NCI-H526 treated with DMSO at 0.1 percent for 48 hours (cell line): ENCODE measurements at regions not wholly inside any gene's neighbourhood (a gene's known extent, or its start where the extent isn't known, plus 50 kb on each side); places are given as distances from the start of the nearest gene placed in this dataset.
"Not testable (repeated sequence)": the region's sequence is repeated elsewhere in the genome, so short reads cannot be mapped to it uniquely, and the experiment has no call there.

ENCODE experiments used
- DNase-seq: peaks from one replicate; lab custom pipeline; 2025; lab: John Stamatoyannopoulos, UW

GRCh38 chr7:126177782-126178181, 1075.0 kb downstream of the GRM8 start:
- DNase-seq = no peak

- DNase-seq = no peak
These were observed 1086.1 kb downstream of the GRM8 start for GRCh38 chr7:126166645-126167044.

- DNase-seq = no peak
These were observed 1089.1 kb downstream of the GRM8 start for GRCh38 chr7:126163647-126164046.

- DNase-seq = no peak
These were observed 1095.3 kb downstream of the GRM8 start for GRCh38 chr7:126157391-126157790.

- DNase-seq = no peak
These were observed 1102.3 kb downstream of the GRM8 start for GRCh38 chr7:126150278-126150958.

- no peak for DNase-seq
These were observed 1111.8 kb downstream of the GRM8 start for GRCh38 chr7:126140858-126141466.

GRCh38 chr7:126119981-126120380, 1132.8 kb downstream of the GRM8 start:
- no peak for DNase-seq

DNA sequence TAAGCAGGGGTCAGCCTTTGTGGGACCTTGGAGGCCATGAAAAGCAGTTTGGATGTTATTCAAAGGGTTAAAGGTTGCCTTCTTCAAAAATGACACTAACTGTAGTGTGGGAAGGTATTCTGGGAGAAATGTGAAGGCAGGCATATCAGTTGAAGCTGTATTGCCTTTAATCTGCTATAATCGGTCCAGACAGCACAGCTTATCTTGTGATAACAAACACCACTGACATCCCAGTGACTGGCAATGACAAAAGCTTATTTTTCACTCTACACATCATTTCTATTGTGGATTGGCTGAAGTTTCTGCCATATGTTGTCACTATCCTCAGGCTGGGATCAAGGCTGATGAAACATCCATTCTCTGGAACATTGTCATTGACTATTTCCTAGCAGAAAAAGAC, 1149.2 kb downstream of the GRM8 start:
- DNase-seq = no peak

DNA sequence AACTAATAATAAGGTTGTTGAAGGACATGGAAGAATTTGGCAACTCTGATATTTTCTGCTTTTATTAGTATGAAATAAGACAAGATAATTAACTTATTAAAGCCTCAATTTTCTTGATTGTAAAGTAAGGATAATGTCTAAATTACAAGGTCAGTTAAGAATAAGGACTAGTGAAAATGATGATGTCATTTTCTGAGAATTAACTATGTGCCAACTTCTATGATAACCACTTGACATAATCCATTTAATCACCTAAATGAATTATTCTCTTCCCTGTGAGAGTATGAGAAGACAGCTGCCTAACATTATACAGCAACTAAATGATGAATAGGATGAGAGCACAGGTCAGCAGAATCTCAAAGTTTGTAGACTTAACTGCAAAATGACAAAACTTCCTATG, 1153.4 kb upstream of the POT1 start:
- DNase-seq = no peak

DNA sequence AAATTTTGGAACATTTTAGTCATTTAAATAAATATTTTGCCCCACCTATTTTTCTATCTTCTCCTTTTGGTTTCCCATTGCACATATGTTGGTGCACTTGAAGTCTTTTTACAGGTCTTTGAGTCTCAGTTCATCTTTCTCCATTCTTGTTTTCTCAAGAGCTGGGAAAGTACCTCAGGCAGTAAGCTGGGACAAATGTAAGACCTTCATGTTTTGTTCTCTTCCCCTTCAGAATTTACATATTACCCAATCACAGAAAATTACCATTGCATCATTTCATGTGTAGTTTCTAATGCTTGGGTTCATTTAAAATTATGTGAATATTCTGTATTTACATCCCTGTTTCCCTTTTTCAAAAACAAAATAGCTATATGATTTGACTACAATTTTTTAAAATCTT, 1150.0 kb upstream of the POT1 start:
- DNase-seq = no peak

DNA sequence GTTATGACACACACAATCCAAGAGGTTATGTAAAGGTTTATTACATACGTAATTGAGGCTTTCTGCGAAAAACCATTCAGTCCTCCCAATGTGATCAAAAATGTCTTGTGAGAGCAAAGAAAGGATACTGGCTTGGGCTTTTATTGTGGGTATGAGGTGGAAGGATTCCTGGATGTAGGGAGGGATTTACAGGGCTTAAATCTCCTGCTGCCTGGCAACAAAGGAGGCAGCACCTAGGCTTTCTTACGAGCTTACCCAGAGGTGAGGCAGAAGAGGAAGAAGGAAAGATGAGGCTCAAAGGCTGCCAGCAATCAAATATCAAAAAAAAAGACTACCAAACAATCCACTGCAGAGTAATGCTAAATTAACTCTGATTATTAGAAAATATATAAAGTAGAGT, 1149.5 kb upstream of the POT1 start:
- DNase-seq = no peak

- DNase-seq = no peak
These were observed 1136.1 kb upstream of the POT1 start for GRCh38 chr7:126065766-126066165.

- DNase-seq = no peak
These were observed 1128.4 kb upstream of the POT1 start for GRCh38 chr7:126057979-126058378.

- DNase-seq = not testable (repeated sequence)
These were observed 1127.0 kb upstream of the POT1 start for GRCh38 chr7:126056613-126057012.

GRCh38 chr7:126052229-126052628, 1122.6 kb upstream of the POT1 start:
- DNase-seq = no peak

GRCh38 chr7:126044662-126045061, 1115.0 kb upstream of the POT1 start:
- DNase-seq = no peak

DNA sequence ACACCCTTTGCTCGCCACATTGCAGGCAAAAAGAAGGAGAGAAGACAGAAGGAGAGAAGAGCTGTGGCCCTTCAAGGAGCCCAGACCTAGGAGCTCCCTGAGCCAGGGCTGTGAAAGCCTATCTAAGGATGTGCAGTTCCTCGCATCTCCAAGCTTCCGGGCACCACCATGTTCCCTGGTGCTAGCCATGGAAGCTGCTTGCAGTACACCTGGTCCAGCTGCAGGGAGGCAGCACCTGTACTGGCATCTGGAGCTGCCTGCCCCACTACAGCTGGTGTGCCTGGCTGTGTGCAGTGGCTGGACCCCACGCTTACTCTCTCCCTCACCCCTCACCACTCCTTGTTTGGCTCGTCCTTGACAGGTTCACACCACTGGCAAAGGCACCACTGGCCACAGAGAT, 1111.8 kb upstream of the POT1 start:
- DNase-seq = no peak

GRCh38 chr7:126040114-126041045, 1110.8 kb upstream of the POT1 start:
- no peak for DNase-seq

DNA sequence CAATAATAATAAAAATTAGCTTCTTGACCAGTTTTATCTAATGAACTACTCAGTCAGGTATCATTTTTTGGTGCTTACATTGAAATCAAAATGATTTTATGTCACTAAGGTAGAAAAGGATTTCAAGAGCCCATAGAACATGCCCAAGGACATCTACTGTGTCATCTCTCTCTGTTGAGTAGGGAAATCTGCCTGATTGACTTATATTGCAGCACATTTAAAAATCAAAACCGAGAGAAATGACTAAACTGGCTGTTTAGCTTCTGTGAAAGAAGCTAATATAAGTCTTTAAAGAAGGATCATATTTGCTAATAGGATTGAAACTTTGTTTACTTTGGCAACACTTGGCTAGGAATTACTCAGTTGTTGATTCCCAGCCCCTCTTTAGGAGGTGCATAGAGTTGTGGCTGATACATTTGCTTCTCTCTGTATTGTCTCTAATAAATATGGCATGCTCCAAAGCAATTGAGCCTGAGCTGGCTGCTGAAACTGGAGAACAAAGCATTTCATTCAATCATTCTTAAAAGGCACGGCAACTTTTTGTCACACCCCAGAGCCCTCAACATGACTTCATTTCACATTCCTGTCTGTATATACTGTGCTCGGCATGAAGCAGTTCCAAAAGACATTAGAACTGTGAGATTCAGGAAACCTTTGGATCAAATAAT, 1096.9 kb upstream of the POT1 start:
- no peak for DNase-seq

GRCh38 chr7:126022452-126022851, 1092.8 kb upstream of the POT1 start:
- no peak for DNase-seq

DNA sequence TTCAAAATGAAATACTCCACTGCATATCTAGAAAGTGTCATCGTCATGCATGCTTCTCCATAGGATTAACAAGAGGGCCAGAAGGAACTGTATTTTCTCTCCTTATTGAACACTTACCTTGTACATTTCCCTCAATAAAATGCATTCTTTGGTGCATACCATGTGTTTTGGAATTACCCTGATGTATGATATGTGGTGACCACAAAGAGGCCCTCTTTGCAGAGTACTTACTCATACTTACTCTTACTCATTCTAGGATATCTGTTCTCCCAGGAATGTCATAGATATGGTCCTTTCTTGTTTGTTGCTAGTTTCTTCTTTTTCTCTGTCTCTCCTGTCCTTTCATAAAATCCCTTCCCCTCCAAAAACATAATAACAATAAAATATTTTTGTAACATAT, 1087.1 kb upstream of the POT1 start:
- no peak for DNase-seq

DNA sequence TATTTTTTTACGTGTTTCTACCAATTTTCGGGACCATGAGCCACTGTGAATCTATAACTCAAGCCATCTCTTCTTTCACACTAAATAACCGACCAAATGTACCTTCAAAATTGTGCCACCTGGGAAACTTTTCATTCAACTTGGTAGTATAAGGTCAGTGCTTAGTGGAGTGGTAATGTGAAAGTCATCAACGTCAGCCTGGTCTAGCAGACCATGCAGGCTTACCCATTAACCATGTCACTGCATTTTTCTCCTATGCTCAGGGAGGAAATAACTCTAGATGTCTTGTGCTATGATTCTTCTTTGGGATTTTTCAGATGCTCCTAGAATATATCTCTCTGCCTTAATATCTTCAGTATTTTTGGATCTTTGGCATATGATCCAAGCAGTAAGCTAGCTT, 1075.4 kb upstream of the POT1 start:
- DNase-seq = no peak
